Stimulated activated CD4-positive, alpha-beta T cell treated with anti-CD3 and anti-CD28 coated beads, Interleukin-12 subunit alpha, Interleukin-12 subunit beta, amount 100 ng/mL, for 24 hours (primary cell): ENCODE measurements at regions not wholly inside any gene's neighbourhood (a gene's known extent, or its start where the extent isn't known, plus 50 kb on each side); places are given as distances from the start of the nearest gene placed in this dataset.

Experiments used
- DNase-seq, 2 experiments: peaks; one replicate each; pipeline ENCODE4 v3.0.0-alpha.2; 2020; ENCODE audit warnings: low read depth in 2 of 2

DNA sequence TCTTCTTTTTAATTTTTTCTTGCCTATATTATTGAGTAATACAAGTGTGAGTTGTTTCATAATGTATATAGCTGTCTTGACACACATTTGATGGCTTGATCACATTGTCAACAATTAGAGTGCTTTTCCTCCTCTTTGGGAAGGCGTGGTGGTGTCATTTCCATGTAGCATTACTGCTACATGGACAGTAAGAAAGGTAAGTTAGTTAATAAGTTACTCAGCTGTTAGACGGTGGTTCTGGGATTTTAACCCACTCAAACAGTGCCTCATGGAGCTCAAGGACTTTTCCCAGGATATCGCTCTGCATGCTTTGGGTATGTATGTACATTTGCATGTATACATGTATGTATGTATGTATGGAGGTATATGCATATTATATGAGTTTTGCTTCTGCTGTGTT lies 94.6 kb downstream of the HAPSTR1 start:
- DNase-seq: no peak

DNA sequence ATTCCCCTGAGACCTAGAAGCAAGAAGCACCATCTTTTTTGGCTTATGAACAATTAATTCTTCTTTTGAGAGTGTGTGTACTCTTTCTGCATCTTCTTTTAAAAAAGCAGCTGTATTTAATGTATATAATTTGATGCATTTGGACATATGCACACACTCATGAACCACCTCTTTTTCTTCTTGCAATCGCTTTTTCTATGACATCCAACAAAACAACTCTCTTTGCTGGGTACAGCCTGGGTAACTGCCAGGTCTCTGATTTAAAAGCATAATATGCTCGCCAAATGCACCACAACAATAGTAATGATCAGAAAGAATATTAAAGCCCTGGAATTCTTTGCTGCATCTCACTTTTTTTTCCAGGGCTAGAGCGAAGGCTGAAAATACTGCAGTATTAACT lies 97.3 kb downstream of the HAPSTR1 start:
- no peak for DNase-seq

DNA sequence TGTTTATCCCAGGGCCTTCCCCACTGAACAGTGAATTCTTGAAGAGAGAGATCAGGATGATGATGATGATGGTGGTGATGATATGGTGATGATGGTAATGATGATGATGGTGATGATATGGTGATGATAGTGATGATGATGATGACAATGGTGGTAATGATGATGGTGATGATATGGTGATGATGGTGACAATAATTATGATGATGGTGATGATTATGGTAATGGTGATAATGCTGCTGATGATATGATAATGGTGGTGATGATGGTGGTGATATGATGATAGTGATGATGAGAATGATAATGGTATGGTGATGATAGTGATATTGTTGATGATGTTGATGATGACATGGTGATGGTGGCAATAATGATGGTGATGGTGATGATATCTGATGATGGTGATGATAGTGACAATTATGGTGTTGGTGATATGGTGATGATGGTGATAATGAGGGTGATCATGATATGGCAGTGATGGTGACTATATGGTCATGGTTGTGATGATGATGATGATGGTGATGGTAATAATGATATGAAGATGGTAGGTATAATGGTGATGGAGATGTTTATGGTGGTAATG lies 99.9 kb downstream of the HAPSTR1 start:
- DNase-seq: no peak

DNA sequence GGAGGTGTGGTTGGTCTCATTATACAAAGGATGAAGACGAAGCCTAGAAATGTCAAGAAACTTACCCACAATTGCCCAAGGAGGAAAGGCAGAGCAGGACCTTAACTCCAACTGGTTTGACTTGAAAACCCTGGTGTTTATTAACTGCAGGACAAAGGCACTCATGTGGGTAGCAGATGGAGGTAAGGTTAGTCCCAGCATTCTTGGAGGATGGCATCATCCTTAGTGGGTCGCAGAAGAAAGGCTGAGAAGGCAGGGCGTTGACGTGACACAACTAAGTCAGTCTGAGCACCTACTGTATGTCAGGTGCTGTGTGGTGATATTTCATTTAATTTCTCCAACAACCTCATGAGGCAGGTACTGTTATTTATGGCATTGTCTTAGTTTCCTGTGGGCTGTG lies 101.3 kb downstream of the HAPSTR1 start:
- no peak for DNase-seq

DNA sequence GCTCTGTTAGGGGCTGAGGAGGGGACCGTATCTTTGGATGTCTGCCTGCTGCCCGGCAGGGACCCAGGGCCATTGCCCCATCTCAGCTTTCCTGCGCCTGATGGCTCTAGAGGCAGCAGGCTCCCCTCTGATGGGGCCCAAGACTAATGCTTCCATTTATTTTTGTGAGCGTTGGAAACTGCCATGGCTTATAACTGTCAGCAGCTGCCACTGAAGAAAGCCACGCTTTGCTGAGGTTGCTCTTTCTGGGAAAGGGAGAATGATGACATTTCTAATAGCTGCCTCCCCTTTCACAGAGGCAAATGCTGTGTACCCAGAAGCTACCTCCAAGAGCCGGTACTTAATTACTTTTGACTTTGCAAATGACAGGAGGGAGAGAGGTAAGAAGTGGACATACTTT lies 103.8 kb downstream of the HAPSTR1 start:
- no peak for DNase-seq

DNA sequence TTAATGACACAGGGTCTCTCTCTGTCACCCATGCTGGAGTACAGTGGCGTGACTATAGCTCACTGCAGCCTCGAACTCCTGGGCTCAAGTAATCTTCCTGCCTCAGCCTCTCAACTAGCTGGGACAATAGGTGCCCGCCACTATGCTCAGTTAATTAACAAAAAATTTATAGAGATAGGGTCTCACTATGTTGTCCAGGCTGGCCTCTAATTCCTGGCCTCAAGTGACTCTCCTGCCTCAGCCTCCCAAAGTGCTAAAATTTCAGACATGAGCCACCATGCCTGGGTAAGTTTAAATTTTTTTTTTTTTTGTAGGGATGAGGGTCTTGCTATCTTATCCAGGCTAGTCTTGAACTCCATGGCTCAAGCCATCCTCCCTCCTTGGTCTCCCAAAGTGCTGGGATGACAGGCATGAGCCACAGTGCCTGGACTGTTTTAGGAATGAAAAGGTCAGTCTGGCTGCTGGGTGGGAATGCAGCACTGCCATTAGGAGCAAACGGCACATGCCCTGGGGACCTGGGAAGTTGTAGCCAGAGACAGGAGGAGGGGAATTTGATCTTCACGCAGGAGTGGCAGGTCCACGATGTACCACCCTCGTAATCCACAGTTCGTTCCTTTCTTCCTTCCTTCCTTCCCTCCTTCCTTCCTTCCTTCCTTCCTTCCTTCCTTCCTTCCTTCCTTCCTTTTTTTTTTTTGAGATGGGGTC lies 106.7 kb downstream of the HAPSTR1 start:
- DNase-seq: no peak

DNA sequence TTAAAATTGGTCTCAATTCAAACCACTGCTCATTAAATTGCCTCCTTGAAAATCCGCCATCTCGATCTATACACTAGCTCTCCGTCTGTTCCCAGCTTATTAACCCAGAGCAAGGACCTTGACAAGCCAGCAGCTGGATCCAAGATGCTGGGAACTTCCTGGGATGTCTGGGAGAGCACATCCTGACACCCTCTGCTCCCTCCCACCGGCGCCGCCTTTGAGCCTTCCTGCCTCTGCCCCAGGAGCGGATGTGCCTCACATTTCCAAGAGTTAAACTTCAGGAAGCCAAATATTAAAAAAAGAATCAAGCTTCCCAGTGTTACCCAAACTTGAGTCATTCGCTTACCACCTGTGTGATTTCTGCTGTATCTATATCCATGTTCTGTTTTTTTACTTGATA lies 107.9 kb downstream of the HAPSTR1 start:
- DNase-seq: no peak

DNA sequence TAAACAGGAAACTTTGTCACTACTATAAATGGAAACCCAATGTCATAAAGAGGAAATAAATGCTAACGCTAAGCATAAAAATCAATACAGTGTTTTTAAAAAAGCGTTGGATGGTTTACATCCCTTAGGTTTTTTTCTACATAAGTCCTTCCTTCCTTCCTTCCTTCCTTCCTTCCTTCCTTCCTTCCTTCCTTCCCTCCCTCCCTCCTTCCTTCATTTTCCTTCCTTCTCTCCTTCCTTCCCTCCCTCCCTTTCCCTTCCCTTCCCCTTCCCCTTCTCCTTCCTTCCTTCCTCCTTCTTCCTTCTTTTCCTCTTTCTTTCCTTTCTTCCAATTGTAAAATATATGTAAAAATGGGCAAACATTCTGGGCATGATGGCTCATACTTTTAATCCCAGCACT lies 108.3 kb downstream of the HAPSTR1 start:
- DNase-seq: no peak

DNA sequence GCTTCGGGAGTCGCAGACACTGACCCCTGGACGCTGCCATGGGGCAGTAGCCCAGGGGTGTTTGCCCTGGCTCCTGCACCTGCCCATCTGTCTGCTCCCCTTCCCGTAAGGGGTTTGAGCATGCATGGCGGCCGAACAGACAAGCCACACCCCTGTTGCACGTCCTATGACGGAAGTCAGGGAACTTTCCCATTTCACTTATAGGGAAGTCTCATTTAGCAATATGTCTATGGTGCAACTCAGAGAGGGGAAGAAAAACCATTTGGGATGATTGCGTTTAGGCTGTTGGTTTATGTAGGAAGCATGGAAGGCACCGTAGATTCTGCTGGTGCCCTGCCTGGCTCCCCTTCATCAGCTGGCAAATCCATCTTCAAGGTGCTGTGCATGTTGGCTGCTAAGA lies 112.5 kb downstream of the HAPSTR1 start:
- no peak for DNase-seq

DNA sequence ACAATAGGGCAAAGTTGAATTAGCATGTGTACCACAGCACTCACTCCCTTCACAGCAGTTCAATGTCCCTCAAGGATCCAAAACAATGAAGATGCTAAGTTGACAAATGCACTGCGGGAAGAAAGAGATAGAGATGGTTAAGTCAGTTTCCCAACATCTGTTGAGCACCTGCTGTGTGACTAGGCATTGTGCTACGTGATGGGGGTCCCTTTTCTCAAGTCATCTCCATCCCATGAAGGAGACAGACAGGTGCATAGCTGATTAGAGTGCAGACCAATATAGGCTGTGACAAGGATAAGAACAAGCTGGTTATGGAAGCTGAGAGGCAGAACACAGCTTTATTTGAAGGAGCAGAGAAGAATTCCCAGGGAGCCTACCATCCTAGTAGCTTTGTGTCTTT lies 114.2 kb downstream of the HAPSTR1 start:
- DNase-seq: no peak

DNA sequence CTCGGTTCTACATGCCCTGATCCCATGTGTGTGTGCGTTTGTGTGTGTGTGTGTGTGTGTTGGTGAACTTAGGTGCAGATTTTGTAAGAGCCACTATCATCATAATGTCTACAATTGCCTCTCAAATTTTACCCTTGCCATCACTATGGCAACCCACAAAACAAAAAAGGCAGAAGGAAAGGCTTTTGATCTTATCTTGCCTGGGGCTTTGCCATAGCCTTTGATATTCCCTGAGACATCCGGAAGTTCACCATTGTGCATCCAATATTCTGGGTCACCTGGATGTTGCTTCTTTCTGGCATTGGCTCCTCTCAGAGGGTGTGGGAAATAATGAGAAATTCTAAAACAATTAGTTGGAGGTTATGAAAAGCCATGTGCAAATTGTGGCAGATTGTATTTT lies 114.7 kb downstream of the HAPSTR1 start:
- DNase-seq: no peak

DNA sequence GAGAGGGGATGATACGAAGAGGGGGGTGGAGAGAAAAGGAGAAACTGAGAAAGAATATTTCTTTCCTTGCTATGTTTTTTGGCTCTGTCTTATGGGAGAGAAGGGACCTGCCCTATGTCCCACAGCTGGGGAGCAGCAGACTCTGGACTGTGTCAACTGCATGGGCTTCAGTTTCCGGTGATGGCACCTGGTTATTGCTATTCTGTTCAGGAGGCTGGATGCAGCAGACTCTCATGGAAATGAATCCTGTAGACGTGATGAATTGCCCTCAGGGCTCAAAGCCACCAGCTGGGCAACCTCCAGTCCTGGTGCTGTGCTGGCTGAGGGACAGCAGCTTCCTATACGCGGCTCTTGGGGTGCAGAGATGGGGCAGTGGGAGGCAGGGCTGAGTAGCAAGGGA lies 121.2 kb downstream of the HAPSTR1 start:
- DNase-seq: no peak

DNA sequence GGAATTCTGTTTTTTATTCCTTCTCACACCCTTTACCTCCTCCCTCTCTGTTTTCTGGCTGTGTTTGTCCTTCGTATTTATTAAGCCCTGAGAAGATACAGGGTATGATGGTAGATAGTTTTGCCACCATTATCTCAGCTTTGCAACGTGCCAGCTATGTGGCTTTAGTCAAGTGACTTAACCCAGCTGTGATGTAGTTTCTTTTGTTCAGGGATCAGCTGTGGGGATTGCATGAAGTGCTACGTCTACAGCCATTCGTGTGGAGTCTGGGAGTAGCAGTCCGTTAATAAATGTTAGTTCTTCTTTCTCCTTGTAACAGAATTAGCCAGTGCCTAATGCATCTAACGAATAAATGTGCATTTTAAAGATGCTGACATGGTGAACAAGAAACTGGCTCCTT lies 128.4 kb downstream of the HAPSTR1 start:
- DNase-seq: no peak

DNA sequence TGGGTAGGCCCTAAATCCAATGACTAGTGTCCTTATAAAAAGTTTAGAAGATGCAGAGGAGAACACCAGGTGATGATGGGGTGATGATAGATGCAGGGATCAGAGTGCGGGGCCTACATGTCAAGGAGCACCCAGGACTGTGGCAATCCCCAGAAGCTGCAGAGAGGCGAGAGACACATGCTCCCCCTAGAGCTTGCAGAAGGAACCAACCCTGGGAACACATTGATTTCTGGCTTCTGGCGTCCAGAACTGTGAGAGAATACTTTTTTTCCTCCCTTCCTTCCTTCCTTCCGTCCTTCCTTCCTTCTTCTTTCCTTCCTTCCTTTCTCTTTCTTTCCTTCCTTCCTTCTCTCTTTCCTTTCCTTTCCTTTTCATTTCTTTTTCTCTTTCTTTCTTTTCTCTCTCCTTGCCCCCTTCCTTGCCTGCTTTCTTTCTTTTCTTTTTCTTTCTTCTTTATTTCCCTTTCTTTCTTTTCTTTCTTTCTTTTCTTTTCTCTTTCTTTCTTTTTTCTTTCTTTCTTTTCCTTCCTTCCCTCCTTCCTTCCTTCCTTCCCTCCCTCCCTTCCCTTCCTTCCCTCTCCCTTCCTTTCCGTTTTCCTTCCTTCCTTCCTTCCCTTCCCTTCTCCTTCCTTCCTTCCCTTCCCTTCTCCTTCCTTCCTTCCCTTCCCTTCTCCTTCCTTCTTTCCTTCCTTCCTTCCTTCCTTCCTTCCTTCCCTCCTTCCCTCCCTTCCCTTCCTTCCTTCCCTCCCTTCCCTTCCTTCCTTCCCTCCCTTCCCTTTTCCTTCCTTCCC lies 134.3 kb downstream of the HAPSTR1 start:
- DNase-seq: no peak

DNA sequence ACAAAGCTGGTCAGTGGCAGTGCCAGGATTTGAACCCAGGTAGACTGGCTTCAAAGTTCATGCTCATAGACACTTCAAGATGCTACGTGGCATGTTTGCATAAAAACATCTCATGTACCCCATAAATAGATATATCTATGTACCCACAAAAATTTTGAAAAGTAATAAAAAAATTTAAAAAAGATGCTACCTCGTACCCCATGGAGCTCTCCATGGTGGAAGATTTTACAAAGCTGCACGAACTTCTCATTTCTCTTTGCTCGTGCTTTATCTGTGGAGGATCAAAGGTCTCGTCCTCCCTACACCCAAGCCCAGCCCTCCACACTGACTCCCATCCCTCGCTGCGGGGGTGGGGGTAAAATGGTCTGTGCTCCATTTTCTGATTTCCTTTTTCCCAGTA lies 135.5 kb downstream of the HAPSTR1 start:
- DNase-seq: no peak

DNA sequence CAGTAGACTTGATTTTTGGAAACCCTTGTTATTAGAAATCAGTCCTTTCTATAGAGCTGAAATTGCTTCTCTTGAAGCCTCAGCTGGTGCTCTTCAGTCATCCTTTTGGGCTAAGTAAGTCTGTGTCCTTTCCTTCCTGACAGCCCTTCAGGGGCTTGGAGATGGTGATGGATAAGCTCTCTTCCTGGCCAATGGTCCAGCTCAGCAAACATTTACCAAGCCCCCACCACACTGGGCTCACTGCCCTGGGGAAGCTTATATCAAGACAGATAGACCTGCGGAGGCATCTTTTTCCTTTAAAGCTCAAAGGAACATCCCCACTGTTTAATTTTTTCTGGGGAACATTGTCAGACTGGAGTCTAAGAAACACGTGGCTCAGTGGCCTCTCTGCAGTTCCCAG lies 139.6 kb downstream of the HAPSTR1 start:
- no peak for DNase-seq

DNA sequence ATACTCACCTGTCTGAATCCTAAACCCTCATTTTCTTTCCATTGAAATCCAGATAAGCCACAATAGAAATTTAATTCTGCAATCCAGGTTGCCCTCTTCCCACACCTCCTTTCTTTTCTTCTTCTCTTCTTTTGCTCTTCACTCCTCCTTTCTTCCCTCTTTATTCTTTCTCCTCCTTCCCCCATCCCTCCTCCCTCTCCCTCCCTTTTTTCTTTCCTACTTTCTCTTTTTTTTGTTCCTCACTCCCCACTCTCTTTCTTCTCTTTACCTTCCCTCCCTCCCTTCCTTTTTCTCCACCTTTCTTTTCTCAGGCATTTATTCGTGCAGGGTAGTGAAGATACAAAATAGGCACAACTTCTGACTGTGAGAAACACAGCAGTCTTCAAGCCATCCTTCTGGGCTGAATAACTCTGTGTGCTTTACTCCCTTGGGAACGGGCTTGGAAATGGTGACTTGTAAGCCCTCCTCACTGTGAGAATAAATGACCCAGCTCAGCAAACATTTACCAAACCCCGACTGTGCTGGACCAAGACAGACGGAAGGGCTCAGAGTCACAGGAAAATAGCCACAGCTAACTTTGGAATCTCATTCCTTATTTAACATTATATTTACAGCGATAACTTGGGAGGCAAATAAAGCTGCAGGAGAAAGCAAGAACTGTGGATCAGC lies 140.8 kb downstream of the HAPSTR1 start:
- DNase-seq: no peak

DNA sequence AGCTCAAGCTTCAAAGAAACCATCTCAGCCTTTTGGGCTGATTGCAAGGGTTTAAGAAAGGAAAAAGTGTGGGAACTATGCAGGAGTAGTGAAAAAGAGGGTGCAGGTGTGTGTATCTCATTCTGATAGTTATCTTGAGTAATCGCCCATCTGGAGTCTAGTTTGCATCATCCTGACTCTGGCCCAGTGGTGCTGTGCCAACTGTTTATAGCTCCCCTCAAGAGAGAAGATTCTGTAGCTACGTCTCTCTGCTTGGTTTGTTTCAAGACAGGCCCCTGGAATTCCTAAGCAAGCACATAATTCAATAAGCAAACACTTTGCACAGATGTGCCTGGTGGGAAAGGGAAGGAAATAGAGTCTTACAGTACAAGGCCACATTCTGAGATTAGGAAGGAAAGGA lies 144.4 kb downstream of the HAPSTR1 start:
- DNase-seq: no peak

DNA sequence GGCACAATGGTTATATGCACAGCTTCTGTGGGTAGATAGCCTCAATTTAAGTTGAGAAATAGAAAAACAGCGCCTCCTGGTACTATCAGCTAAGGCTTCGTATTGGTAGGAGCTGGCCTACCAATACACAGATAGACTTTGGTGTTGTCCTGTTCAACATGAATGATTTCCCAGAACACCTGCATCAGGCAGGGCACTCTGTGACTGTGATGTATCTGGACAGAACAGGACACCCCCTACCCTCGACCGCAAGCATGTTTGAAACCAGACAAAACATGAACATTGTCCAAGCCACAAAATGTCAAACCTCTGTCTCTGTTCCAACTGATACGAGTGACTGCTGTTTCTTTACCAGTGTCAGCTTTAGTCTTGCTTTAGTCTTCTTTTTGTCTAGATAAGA lies 144.9 kb downstream of the HAPSTR1 start:
- DNase-seq: no peak

DNA sequence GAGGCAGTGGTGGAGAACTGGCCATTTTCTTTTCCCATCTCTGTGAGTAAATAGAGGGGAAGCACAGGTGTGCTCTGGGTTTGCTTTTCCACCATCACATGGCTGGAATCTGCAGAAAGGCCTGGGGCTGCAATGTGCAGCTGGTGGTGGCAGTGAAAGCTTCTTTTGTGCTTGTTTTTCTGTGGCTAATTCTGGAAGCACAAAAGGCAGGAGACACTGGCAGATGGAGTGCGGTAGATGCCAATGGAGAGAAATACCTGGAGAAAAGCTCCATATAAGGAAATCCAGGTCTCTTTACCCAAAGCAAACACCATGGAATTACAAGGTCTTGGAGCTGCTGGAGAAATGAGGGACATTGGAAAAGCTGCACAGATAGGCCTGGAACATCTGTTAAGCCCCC lies 146.9 kb downstream of the HAPSTR1 start:
- DNase-seq: no peak

DNA sequence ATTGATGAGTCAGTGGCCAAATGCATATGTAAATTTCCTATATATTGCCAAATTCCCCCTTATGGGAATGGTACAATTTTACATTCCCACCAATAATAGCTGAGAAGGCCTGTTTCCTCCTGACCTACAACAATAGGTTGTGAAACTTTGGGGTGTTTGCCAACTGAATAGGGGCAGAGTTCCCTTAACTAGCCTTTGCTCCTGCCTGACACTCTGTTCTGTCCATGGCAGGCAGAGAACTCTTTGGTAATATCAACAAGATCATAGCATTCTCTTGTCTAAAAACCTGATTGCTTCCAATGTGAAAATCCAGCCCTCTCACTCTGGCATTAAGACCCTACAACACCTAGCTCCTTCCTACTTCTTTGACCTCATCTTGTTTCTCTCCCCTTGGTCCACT lies 149.7 kb downstream of the HAPSTR1 start:
- no peak for DNase-seq

DNA sequence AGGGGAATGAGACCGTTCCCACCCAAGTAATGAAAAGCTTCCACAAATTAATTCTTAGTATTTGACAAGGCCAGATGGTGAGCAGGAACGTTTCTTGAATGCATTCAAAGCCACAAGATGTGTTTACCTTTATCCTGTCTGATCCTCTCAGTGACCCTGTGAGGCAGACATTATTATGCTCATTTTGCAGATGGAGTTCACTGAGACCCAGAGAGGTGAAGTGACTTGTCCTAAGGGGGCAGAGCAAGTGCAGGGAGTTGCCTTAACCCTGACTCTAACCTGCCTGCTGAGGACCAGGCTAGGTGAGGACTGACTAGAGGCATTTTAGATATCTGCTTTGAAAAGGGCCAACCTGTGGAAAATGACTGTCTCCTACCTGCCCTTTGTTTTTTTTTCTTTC lies 156.7 kb downstream of the HAPSTR1 start:
- no peak for DNase-seq

DNA sequence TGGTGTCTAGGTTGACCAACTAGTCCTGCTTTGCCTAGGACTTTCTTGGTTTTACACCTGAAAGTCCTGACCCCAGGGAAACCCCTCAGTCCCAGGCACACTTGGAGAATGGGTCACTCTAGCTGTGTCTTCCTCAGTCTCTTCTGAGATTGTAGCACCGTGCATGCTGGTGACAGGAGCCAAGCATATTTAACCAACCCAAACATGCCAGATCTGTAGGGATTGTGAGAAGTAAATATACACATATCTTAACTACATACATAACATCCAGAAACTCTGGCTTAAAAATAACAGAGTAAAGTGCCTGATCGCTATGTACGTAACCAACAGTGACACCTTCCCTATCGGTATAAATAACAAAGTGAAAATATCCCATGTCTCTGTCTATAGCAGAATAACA lies 158.1 kb downstream of the HAPSTR1 start:
- DNase-seq: no peak
